ENCODE measurements at regions not wholly inside any gene's neighbourhood (a gene's known extent, or its start where the extent isn't known, plus 50 kb on each side); places are given as distances from the start of the nearest gene placed in this dataset.
"Not testable (repeated sequence)": the region's sequence is repeated elsewhere in the genome, so short reads cannot be mapped to it uniquely, and the experiment has no call there.

GRCh38 chr16:88260881-88261665, 121.7 kb upstream of the ZNF469 start:
- H3K4me1 ChIP-seq (replicated peaks in 1 of 2); H3K27me3 ChIP-seq; H3K9me3 ChIP-seq (replicated peaks in 1 of 3); intact Hi-C loops (cut with DNase I); DNase-seq; H3K27ac ChIP-seq; H3K36me3 ChIP-seq (replicated peaks in 1 of 2); H3K4me3 ChIP-seq: not testable (repeated sequence)
- 90 to 96% (median 92%) methylated on average over 16 to 26 of the region's 26 CpGs for WGBS, 4 donors

DNA sequence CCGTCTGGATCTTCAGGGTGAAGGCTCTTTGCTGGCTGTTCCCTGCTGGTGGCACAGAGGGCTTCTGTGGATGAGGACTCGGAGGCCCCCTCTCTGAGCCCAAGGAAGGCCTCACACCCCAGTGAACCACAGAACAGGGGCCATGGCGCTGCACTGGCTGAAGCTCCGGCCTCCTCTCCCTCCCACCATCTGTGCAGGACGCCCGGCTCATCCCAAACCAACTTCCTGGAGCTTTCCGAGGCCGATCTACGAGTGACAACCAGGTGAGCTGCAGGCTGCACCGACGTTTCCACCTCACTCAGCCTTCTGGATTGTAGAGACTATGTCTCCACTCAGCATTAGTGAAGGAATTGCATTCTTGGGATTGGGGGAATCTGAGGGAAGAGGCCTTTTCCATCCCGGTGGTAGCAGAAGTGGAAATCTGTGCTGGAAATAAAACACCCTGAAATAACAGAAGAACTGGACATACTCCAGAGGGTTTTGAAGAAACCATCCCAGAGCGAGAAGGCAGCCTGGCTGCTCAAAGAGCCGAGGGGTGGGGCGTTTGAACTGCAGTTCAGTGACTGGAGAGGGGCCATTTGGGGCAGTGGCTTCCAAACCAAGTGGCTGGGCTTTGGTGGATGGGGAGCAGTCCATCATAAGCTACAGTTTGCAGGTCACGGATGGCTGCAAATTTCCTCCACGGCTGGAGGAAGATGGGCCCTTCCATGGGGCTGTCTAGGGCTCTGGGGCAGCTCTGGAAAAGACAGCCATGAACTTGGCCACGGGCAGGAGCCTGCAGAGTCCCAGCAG, 120.7 kb upstream of the ZNF469 start:
- H3K27ac ChIP-seq: peak overlapping the region in 1 of 5 donors; percentile 66
- intact Hi-C loops (cut with DNase I); DNase-seq; H3K4me1 ChIP-seq (replicated peaks in 1 of 2); H3K9me3 ChIP-seq (replicated peaks in 1 of 3); H3K36me3 ChIP-seq (replicated peaks in 1 of 2); H3K4me3 ChIP-seq; H3K27me3 ChIP-seq: not testable (repeated sequence)
- WGBS, 4 donors: 74 to 88% (median 82%) methylated on average over 13 to 18 of the region's 18 CpGs

- H3K9me3 ChIP-seq (replicated peaks in 1 of 3); H3K4me1 ChIP-seq (replicated peaks in 1 of 2); intact Hi-C loops (cut with DNase I); DNase-seq; H3K36me3 ChIP-seq (replicated peaks in 1 of 2); H3K4me3 ChIP-seq; H3K27me3 ChIP-seq: not testable (repeated sequence)
- peak overlapping the region in 1 of 5 donors; percentile 47 for H3K27ac ChIP-seq
- 74 to 76% (median 75%) methylated on average over 22 to 33 of the region's 34 CpGs for WGBS, 4 donors
Measured at GRCh38 chr16:88262858-88263563, 119.7 kb upstream of the ZNF469 start.

- H3K36me3 ChIP-seq (replicated peaks in 1 of 2); H3K27me3 ChIP-seq; H3K9me3 ChIP-seq (replicated peaks in 1 of 3); H3K27ac ChIP-seq; H3K4me3 ChIP-seq; H3K4me1 ChIP-seq (replicated peaks in 1 of 2); intact Hi-C loops (cut with DNase I); DNase-seq: not testable (repeated sequence)
- WGBS, 4 donors: 88 to 94% (median 92%) methylated on average over 5 to 13 of the region's 17 CpGs
Measured at GRCh38 chr16:88263681-88264287, 119.0 kb upstream of the ZNF469 start.

- 29 to 82% (median 49%) methylated on average over 5 to 30 of the region's 30 CpGs for WGBS, 4 donors
- no peak overlapping the region for H3K4me3 ChIP-seq
- TF ChIP-seq POLR2A (IDR thresholded peaks at IDR 0.05): no peak
- TF ChIP-seq, protein P1, sequence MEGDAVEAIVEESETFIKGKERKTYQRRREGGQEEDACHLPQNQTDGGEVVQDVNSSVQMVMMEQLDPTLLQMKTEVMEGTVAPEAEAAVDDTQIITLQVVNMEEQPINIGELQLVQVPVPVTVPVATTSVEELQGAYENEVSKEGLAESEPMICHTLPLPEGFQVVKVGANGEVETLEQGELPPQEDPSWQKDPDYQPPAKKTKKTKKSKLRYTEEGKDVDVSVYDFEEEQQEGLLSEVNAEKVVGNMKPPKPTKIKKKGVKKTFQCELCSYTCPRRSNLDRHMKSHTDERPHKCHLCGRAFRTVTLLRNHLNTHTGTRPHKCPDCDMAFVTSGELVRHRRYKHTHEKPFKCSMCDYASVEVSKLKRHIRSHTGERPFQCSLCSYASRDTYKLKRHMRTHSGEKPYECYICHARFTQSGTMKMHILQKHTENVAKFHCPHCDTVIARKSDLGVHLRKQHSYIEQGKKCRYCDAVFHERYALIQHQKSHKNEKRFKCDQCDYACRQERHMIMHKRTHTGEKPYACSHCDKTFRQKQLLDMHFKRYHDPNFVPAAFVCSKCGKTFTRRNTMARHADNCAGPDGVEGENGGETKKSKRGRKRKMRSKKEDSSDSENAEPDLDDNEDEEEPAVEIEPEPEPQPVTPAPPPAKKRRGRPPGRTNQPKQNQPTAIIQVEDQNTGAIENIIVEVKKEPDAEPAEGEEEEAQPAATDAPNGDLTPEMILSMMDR (IDR thresholded peaks at IDR 0.05): no peak
Measured at GRCh38 chr16:88264641-88265285, 118.0 kb upstream of the ZNF469 start.

DNA sequence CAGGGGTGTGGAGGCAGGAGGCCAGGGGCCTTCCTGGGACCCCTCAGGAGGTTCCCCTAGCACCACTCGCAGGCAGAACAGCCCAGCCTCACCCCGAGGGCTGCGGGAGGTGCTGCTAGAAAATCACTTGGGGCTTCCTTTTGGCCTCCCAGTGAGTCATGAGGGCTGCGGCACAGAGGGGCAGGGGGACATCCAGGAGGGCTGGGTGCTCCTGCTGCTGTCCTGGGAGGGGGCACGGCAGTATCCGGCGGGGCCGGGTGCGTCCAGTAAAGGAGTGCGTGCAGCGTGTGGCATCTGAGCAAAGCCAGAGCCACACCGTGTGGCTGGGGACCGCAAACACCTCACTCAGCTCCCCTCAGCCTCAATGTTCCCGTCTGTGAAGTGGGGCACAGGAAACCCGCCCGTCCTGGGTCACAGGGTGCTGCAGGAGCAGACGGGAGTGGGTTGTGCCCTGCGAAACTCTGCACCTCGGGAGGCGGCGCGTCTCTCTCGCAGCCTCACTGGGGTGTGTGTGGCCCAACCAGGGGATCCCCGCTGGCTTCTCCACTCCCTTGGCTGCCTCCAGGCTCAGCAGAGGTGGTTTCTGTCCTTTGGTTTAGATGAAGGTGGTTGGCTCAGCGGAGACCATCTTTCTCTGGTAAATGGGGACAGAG, 117.3 kb upstream of the ZNF469 start:
- DNase-seq; H3K9me3 ChIP-seq (replicated peaks in 1 of 3); H3K27me3 ChIP-seq; intact Hi-C loops (cut with DNase I); H3K4me1 ChIP-seq (replicated peaks in 1 of 2); H3K36me3 ChIP-seq (replicated peaks in 1 of 2); H3K4me3 ChIP-seq: not testable (repeated sequence)
- peak overlapping the region in 1 of 5 donors; percentile 26 for H3K27ac ChIP-seq
- WGBS, 4 donors: 63 to 77% (median 64%) methylated on average over 8 to 22 of the region's 25 CpGs; no CpG with 5 or more reads in 1 of the 4 donors

More at GRCh38 chr16:88264641-88265285, 118.0 kb upstream of the ZNF469 start:
- Histone ChIP-seq H3K27ac (peak overlapping the region in 1 of 5 donors; percentile 40), H3K4me1 (replicated peaks in 1 of 2) (peaks cover 5 to 9% of the 10 kb centered on the region in 2 donors), H3K9me3 (replicated peaks in 1 of 3) (no peaks in the 10 kb centered on the region), H3K27me3 (no peaks in the 10 kb centered on the region), H3K36me3 (replicated peaks in 1 of 2) (no peaks in the 10 kb centered on the region)
- intact Hi-C loops (cut with DNase I): no loop called here
- DNase-seq: peak; percentile 96 to 99 (median 97)

GRCh38 chr16:88266036-88266435, 116.7 kb upstream of the ZNF469 start:
- H3K27me3 ChIP-seq; H3K4me1 ChIP-seq (replicated peaks in 1 of 2); H3K27ac ChIP-seq; H3K9me3 ChIP-seq (replicated peaks in 1 of 3); H3K36me3 ChIP-seq (replicated peaks in 1 of 2); intact Hi-C loops (cut with DNase I); H3K4me3 ChIP-seq; DNase-seq: not testable (repeated sequence)
- 80 to 100% (median 96%) methylated on average over 1 to 12 of the region's 12 CpGs for WGBS, 4 donors

GRCh38 chr16:88266935-88267551, 115.7 kb upstream of the ZNF469 start:
- H3K4me3 ChIP-seq; H3K36me3 ChIP-seq (replicated peaks in 1 of 2); H3K27ac ChIP-seq; H3K4me1 ChIP-seq (replicated peaks in 1 of 2); intact Hi-C loops (cut with DNase I); DNase-seq; H3K9me3 ChIP-seq (replicated peaks in 1 of 3); H3K27me3 ChIP-seq: not testable (repeated sequence)
- WGBS, 4 donors: 83 to 90% (median 88%) methylated on average over 19 to 31 of the region's 31 CpGs

All from adrenal gland (tissue), 9 donors.